Testis (tissue), 2 donors: ENCODE measurements at regions not wholly inside any gene's neighbourhood (a gene's known extent, or its start where the extent isn't known, plus 50 kb on each side); places are given as distances from the start of the nearest gene placed in this dataset.

ENCODE experiments used
- DNase-seq: peaks from one replicate; pipeline ENCODE4 v3.0.0-alpha.2; 2019
- H3K27ac ChIP-seq, 2 donors: fragments of 200-600 bp; sonication (generic); one replicate each; pipeline ENCODE4 v1.5.1; 2019
- H3K27me3 ChIP-seq: fragments of 200-600 bp; sonication (generic); one replicate; pipeline ENCODE4 v1.5.1; 2019
- H3K36me3 ChIP-seq: fragments of 200-600 bp; sonication (generic); one replicate; pipeline ENCODE4 v1.5.1; 2017; ENCODE audit warnings: low read depth; ENCODE audit errors: missing control alignments
- H3K4me1 ChIP-seq: fragments of 200-600 bp; sonication (generic); one replicate; pipeline ENCODE4 v1.5.1; 2019
- H3K4me3 ChIP-seq, 2 donors: fragments of 200-600 bp; sonication (generic); one replicate each; pipeline ENCODE4 v1.5.1; 2017 to 2019
- H3K9me3 ChIP-seq: fragments of 200-600 bp; sonication (generic); one replicate; pipeline ENCODE4 v1.5.1; 2017
- CTCF ChIP-seq, 3 experiments: fragments of 450-650 bp in 2 of 3; fragments of 200-600 bp in 1 of 3; sonication (generic) in 1 of 3; IDR thresholded peaks; one replicate each; pipeline ENCODE4 v1.5.1; 2016 to 2019; ENCODE audit warnings: antibody characterized with exemption in 3 of 3, mild to moderate bottlenecking in 2 of 3, moderate library complexity in 1 of 3
- POLR2A ChIP-seq: fragments of 450-650 bp; IDR thresholded peaks from one replicate; pipeline ENCODE4 v1.6.1; 2017; ENCODE audit warnings: antibody characterized with exemption, mild to moderate bottlenecking, moderate library complexity
- WGBS, 2 donors: methylation state at CpG; one replicate each; pipeline ENCODE4 v1.1.5; 2018; 5-methylcytosine and 5-hydroxymethylcytosine counted together
- intact Hi-C: fragments of 100-400 bp; cut with DNase I; formaldehyde crosslinking; loops from one replicate; pipeline ENCODE4 v1.15.1; 2023; ENCODE audit warnings: low total_unique reads

- Histone ChIP-seq H3K4me1 (no peaks in the 10 kb centered on the region), H3K27ac (no peak overlapping the region), H3K9me3 (no peaks in the 10 kb centered on the region), H3K4me3 (no peak overlapping the region), H3K36me3 (no peaks in the 10 kb centered on the region), H3K27me3 (no peaks in the 10 kb centered on the region)
- DNase-seq = no peak
- intact Hi-C loops = no loop called here
- TF ChIP-seq CTCF (IDR thresholded peaks at IDR 0.05) (no peak), POLR2A (no peak)
- WGBS, 2 donors = 84 to 91% methylated on average over 8 of the region's 8 CpGs
Observed at GRCh38 chr6:2589171-2589661, 161.5 kb downstream of the MYLK4 start.

- H3K4me1 ChIP-seq = no peaks in the 10 kb centered on the region
- no peak overlapping the region for H3K27ac ChIP-seq
- no peak for TF ChIP-seq POLR2A
- no peak for TF ChIP-seq CTCF (IDR thresholded peaks at IDR 0.05)
- no peaks in the 10 kb centered on the region for H3K27me3 ChIP-seq
- H3K4me3 ChIP-seq = no peak overlapping the region
- H3K36me3 ChIP-seq = no peaks in the 10 kb centered on the region
- intact Hi-C loops = no loop called here
- H3K9me3 ChIP-seq = no peaks in the 10 kb centered on the region
- DNase-seq = no peak
- WGBS, 2 donors = 69 to 73% methylated on average over 4 of the region's 4 CpGs
Observed at GRCh38 chr6:2583459-2583858, 167.3 kb downstream of the MYLK4 start.

- no peak for TF ChIP-seq POLR2A
- TF ChIP-seq CTCF (IDR thresholded peaks at IDR 0.05) = no peak
- Histone ChIP-seq H3K36me3 (no peaks in the 10 kb centered on the region), H3K9me3 (no peaks in the 10 kb centered on the region), H3K27ac (no peak overlapping the region), H3K4me3 (no peak overlapping the region), H3K4me1 (no peaks in the 10 kb centered on the region), H3K27me3 (no peaks in the 10 kb centered on the region)
- 84 to 86% methylated on average over 6 of the region's 6 CpGs for WGBS, 2 donors
- DNase-seq = no peak
- intact Hi-C loops = no loop called here
Observed at GRCh38 chr6:2582268-2582667, 168.5 kb downstream of the MYLK4 start.

- Histone ChIP-seq H3K4me1 (no peaks in the 10 kb centered on the region), H3K9me3 (no peaks in the 10 kb centered on the region), H3K27ac (no peak overlapping the region), H3K36me3 (no peaks in the 10 kb centered on the region), H3K27me3 (no peaks in the 10 kb centered on the region), H3K4me3 (no peak overlapping the region)
- intact Hi-C loops = no loop called here
- no peak for TF ChIP-seq POLR2A
- no peak for TF ChIP-seq CTCF (IDR thresholded peaks at IDR 0.05)
- no peak for DNase-seq
- WGBS, 2 donors = 96% methylated on average over 2 of the region's 2 CpGs
Observed at GRCh38 chr6:2581611-2582010, 169.1 kb downstream of the MYLK4 start.

GRCh38 chr6:2581011-2581410 is 169.7 kb downstream of the MYLK4 start:
- Histone ChIP-seq H3K9me3 (no peaks in the 10 kb centered on the region), H3K4me3 (no peak overlapping the region), H3K27ac (no peak overlapping the region), H3K27me3 (no peaks in the 10 kb centered on the region), H3K4me1 (no peaks in the 10 kb centered on the region), H3K36me3 (no peaks in the 10 kb centered on the region)
- 77 to 83% methylated on average over 4 of the region's 4 CpGs for WGBS, 2 donors
- no peak for DNase-seq
- TF ChIP-seq POLR2A (no peak), CTCF (IDR thresholded peaks at IDR 0.05) (no peak)
- intact Hi-C loops = no loop called here
